ENCODE measurements at regions not wholly inside any gene's neighbourhood (a gene's known extent, or its start where the extent isn't known, plus 50 kb on each side); places are given as distances from the start of the nearest gene placed in this dataset.

GRCh38 chr1:221988829-221989228, 246.9 kb upstream of the DUSP10 start:
- no peak overlapping the region for H2AFZ ChIP-seq (ENCODE audit: low read depth, low read length, poor library complexity, severe bottlenecking)
- H3K9me2 ChIP-seq (ENCODE audit: insufficient read depth), result no peaks in the 10 kb centered on the region; the same call in 1 of the 2 replicates
- no TSS peak for BruUV-seq (replicated peaks)
- CTCF ChIA-PET, result interaction anchor here (1.5 kb wide), 1 partner anchor 10 kb away, joined by 4 read pairs; no protein-coding TSS in a partner anchor
- H3K9ac ChIP-seq (ENCODE audit: low read length), result no peak overlapping the region
- H3K27ac ChIP-seq (ENCODE audit: low read depth, low read length), result no peak overlapping the region
- no peak overlapping the region for H3K4me3 ChIP-seq (replicated peaks in 1 of 2; ENCODE audit: low read depth in 1 of 2, low read length in 2 of 2)
- H3K4me2 ChIP-seq (ENCODE audit: low read length), result no peak overlapping the region
- H3K27me3 ChIP-seq (ENCODE audit: insufficient read depth, low read length), result no peaks in the 10 kb centered on the region
- TF ChIP-seq EZH2 (IDR thresholded peaks at IDR 0.05), result no peak
- TF ChIP-seq CEBPB (IDR thresholded peaks at IDR 0.05; ENCODE audit: low read depth), result no peak
- TF ChIP-seq ELF1 (IDR thresholded peaks at IDR 0.05; ENCODE audit: borderline replicate concordance, low read depth), result no peak
- TF ChIP-seq ZNF274 (IDR thresholded peaks at IDR 0.05; ENCODE audit: low read depth, low read length), result no peak
- no peak for TF ChIP-seq ZBTB33 (IDR thresholded peaks at IDR 0.05; ENCODE audit: extremely low read depth, insufficient replicate concordance, low read length)
- TF ChIP-seq FOSL1 (IDR thresholded peaks at IDR 0.05; ENCODE audit: low read depth), result no peak
- TF ChIP-seq EZH2phosphoT487 (IDR thresholded peaks at IDR 0.05; ENCODE audit: borderline replicate concordance), result no peak
- no peak for TF ChIP-seq ZFX (IDR thresholded peaks at IDR 0.05)
- TF ChIP-seq YY1 (IDR thresholded peaks at IDR 0.05; ENCODE audit: extremely low read depth, insufficient replicate concordance, low read depth, low read length), result no peak
- TF ChIP-seq, protein P1, sequence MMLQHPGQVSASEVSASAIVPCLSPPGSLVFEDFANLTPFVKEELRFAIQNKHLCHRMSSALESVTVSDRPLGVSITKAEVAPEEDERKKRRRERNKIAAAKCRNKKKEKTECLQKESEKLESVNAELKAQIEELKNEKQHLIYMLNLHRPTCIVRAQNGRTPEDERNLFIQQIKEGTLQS (IDR thresholded peaks at IDR 0.05), result no peak
- no peak for TF ChIP-seq RAD21 (IDR thresholded peaks at IDR 0.05; ENCODE audit: low read depth)
- TF ChIP-seq POLR2AphosphoS5 (IDR thresholded peaks at IDR 0.05; ENCODE audit: low read depth, low read length), result no peak
- no peak for TF ChIP-seq SIN3A (IDR thresholded peaks at IDR 0.05; ENCODE audit: low read depth)
- TF ChIP-seq, protein P2, sequence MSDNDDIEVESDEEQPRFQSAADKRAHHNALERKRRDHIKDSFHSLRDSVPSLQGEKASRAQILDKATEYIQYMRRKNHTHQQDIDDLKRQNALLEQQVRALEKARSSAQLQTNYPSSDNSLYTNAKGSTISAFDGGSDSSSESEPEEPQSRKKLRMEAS (IDR thresholded peaks at IDR 0.05), result no peak
- TF ChIP-seq, protein P3, sequence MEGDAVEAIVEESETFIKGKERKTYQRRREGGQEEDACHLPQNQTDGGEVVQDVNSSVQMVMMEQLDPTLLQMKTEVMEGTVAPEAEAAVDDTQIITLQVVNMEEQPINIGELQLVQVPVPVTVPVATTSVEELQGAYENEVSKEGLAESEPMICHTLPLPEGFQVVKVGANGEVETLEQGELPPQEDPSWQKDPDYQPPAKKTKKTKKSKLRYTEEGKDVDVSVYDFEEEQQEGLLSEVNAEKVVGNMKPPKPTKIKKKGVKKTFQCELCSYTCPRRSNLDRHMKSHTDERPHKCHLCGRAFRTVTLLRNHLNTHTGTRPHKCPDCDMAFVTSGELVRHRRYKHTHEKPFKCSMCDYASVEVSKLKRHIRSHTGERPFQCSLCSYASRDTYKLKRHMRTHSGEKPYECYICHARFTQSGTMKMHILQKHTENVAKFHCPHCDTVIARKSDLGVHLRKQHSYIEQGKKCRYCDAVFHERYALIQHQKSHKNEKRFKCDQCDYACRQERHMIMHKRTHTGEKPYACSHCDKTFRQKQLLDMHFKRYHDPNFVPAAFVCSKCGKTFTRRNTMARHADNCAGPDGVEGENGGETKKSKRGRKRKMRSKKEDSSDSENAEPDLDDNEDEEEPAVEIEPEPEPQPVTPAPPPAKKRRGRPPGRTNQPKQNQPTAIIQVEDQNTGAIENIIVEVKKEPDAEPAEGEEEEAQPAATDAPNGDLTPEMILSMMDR (IDR thresholded peaks at IDR 0.05 in 2 of 3, conservative IDR thresholded peaks at IDR 0.05 in 1 of 3; ENCODE audit: borderline replicate concordance in 1 of 3, insufficient read depth in 1 of 3, low read depth in 2 of 3, low read length in 2 of 3), result no peak
- no peak for TF ChIP-seq CBX3 (IDR thresholded peaks at IDR 0.05; ENCODE audit: low read depth)
- no peak for TF ChIP-seq SRF (IDR thresholded peaks at IDR 0.05; ENCODE audit: low read depth)
- no peak for TF ChIP-seq TCF7L2 (IDR thresholded peaks at IDR 0.05; ENCODE audit: borderline replicate concordance, extremely low read depth, insufficient read depth, insufficient read length)
- TF ChIP-seq POLR2A (IDR thresholded peaks at IDR 0.05; ENCODE audit: borderline replicate concordance, extremely low read depth, insufficient read depth, insufficient read length), result no peak
- peaks cover 0 to 18% of the 10 kb centered on the region in 2 experiments; a peak in 2 of 4 replicates for H3K4me1 ChIP-seq (ENCODE audit: control insufficient read depth in 1 of 2, insufficient read depth in 2 of 2, low read length in 2 of 2)
- H3K9me3 ChIP-seq (ENCODE audit: control insufficient read depth in 1 of 2, insufficient read depth in 1 of 2, low read depth in 1 of 2, low read length in 2 of 2), result no peaks in the 10 kb centered on the region
- H3K36me3 ChIP-seq (ENCODE audit: control insufficient read depth in 1 of 2, insufficient read depth in 2 of 2, low read length in 2 of 2), result no peaks in the 10 kb centered on the region
- POLR2A ChIA-PET, result no interaction called here
- intact Hi-C loops (cut with micrococcal nuclease), result loop anchor here (10.0 kb wide), 1 partner anchor 466 kb away; no protein-coding TSS in a partner anchor
- no peaks in the 10 kb centered on the region for H3K79me2 ChIP-seq (ENCODE audit: insufficient read depth, low read length)
- RAD21 ChIA-PET (ENCODE audit: low non-redundant PET in 1 of 2, low total read pairs in 2 of 2, uncharacterized antibody in 2 of 2, unreplicated experiment in 2 of 2), result no interaction called here
- ATAC-seq (no peak), DNase-seq (ENCODE audit: low read depth, low spot score) (no peak)
- no peaks in the 10 kb centered on the region for H4K20me1 ChIP-seq (ENCODE audit: insufficient read depth)

Measured in HCT116 (cell line).